Smooth muscle cell (in vitro differentiated cells): ENCODE measurements at regions not wholly inside any gene's neighbourhood (a gene's known extent, or its start where the extent isn't known, plus 50 kb on each side); places are given as distances from the start of the nearest gene placed in this dataset.

Source experiments
- DNase-seq: peaks from one replicate; lab custom pipeline; 2025; ENCODE audit not compliant: unreplicated experiment; lab: John Stamatoyannopoulos, UW
- H2AFZ ChIP-seq: fragments of 200-600 bp; sonication (generic); 2 replicates; pipeline ENCODE4 v1.6.0; 2016; ENCODE audit warnings: antibody characterized with exemption, low read depth, mild to moderate bottlenecking
- H3F3A ChIP-seq: fragments of 200-600 bp; sonication (generic); 2 replicates; pipeline ENCODE4 v1.6.0; 2017; ENCODE audit warnings: antibody characterized with exemption, low read depth
- H3K27ac ChIP-seq: fragments of 200-600 bp; sonication (generic); 2 replicates; pipeline ENCODE4 v1.5.1; 2016; ENCODE audit warnings: low read depth, mild to moderate bottlenecking
- H3K27me3 ChIP-seq: fragments of 200-600 bp; sonication (generic); 2 replicates; pipeline ENCODE4 v1.6.1; 2016; ENCODE audit warnings: low read depth, mild to moderate bottlenecking
- H3K36me3 ChIP-seq: fragments of 200-600 bp; sonication (generic); 2 replicates; pipeline ENCODE4 v1.5.1; 2016; ENCODE audit warnings: low read depth
- H3K4me1 ChIP-seq: fragments of 200-600 bp; sonication (generic); 2 replicates; pipeline ENCODE4 v1.5.1; 2016; ENCODE audit warnings: low read depth
- H3K4me2 ChIP-seq: fragments of 200-600 bp; sonication (generic); 2 replicates; pipeline ENCODE4 v1.6.0; 2016; ENCODE audit warnings: mild to moderate bottlenecking
- H3K4me3 ChIP-seq: fragments of 200-600 bp; sonication (generic); 2 replicates; pipeline ENCODE4 v1.5.1; 2016; ENCODE audit warnings: mild to moderate bottlenecking
- H3K79me2 ChIP-seq: fragments of 200-600 bp; sonication (generic); 2 replicates; pipeline ENCODE4 v1.6.0; 2016; ENCODE audit warnings: low read depth, mild to moderate bottlenecking
- H3K9ac ChIP-seq: fragments of 200-600 bp; sonication (generic); 2 replicates; pipeline ENCODE4 v1.6.0; 2016; ENCODE audit warnings: low read depth
- H3K9me3 ChIP-seq: fragments of 200-600 bp; sonication (generic); replicated peaks from 2 replicates; pipeline ENCODE4 v1.5.1; 2016; ENCODE audit warnings: low read depth
- H4K20me1 ChIP-seq: fragments of 200-600 bp; sonication (generic); 2 replicates; pipeline ENCODE4 v1.6.0; 2016; ENCODE audit warnings: low read depth
- CTCF ChIP-seq: fragments of 200-600 bp; sonication (generic); IDR thresholded peaks from 2 replicates; pipeline ENCODE4 v1.5.1; 2017; ENCODE audit warnings: borderline replicate concordance, mild to moderate bottlenecking, antibody characterized with exemption; ENCODE audit not compliant: insufficient read depth, poor library complexity, severe bottlenecking
- WGBS: methylation state at CpG from one replicate; pipeline ENCODE4 v1.1.7; 2016; ENCODE audit warnings: low lambda C conversion rate; 5-methylcytosine and 5-hydroxymethylcytosine counted together

DNA sequence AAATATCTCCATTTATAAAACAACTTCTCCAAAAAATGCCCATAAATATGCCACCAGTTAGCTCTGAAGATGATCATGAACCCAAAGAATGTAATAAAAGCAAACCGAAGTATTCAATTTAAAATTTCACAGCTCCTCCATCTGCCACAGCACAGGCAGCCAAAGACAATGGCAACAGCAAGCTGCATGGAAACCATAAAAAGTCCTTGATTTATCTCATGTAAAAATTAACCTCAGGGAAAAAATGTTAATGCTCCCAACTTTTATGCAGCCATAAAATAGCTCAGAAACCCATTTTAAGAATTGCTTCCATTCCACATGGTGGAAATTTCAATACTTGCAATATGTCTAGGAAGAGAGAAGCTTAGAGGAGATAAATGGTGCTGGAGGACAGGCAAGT lies 132.3 kb upstream of the ARHGEF9 start:
- H3K36me3 ChIP-seq = no peaks in the 10 kb centered on the region
- H3K9me3 ChIP-seq = no peaks in the 10 kb centered on the region
- WGBS = 81% methylated on average over 1 of the region's 1 CpG
- H3K4me1 ChIP-seq = no peaks in the 10 kb centered on the region
- TF ChIP-seq CTCF = no peak
- no peak overlapping the region for H3K4me3 ChIP-seq
- H3F3A ChIP-seq = no peaks in the 10 kb centered on the region
- no peak overlapping the region for H3K9ac ChIP-seq
- H3K27ac ChIP-seq = no peak overlapping the region
- H3K4me2 ChIP-seq = no peak overlapping the region
- no peaks in the 10 kb centered on the region for H4K20me1 ChIP-seq
- no peaks in the 10 kb centered on the region for H3K27me3 ChIP-seq
- no peak for DNase-seq
- no peaks in the 10 kb centered on the region for H3K79me2 ChIP-seq
- H2AFZ ChIP-seq = no peak overlapping the region

DNA sequence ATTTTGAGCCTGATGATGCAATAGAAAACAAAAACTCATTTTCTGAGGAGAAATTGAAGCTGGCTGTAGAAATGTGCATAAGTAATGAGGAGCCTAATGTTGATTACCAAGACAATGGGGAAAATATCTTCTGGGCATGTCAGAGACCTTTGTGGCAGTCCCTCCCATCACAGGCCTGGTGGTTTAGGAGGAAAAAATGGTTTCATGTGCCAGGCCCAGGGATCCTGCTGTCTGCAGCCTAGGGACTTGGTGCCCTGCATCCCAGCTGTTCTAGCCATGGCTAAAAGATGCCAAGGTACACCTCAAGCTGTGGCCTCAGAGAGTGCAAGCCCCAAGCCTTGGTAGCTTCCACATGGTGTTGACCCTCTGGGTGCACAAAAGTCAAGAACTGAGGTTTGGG lies 128.7 kb upstream of the ARHGEF9 start:
- DNase-seq = no peak
- Histone ChIP-seq H3K27me3 (no peaks in the 10 kb centered on the region), H3K4me3 (no peak overlapping the region), H3K27ac (no peak overlapping the region), H4K20me1 (no peaks in the 10 kb centered on the region), H3K36me3 (no peaks in the 10 kb centered on the region), H3F3A (no peaks in the 10 kb centered on the region), H3K9me3 (no peaks in the 10 kb centered on the region), H3K4me1 (no peaks in the 10 kb centered on the region), H2AFZ (no peak overlapping the region), H3K79me2 (no peaks in the 10 kb centered on the region), H3K9ac (no peak overlapping the region), H3K4me2 (no peak overlapping the region)
- no peak for TF ChIP-seq CTCF

DNA sequence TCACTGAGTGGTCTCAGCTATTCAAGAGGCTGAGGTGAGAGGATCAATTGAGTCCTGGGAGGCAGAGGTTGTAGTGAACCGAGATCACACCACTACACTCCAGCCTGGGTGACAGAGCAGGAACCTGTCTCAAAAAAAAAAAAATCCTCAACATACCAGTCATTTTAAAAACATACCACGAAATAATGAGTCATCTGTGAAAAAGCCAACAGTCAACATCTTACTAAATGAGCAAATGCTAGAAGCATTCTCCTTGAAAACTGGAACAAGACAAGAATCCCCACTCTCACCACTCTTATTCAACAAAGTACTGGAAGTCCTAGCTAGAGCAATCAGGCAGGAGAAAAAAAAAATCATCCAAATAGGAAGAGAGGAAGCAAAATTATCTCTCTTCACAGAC lies 104.0 kb upstream of the ARHGEF9 start:
- Histone ChIP-seq H3F3A (no peaks in the 10 kb centered on the region), H3K9ac (no peak overlapping the region), H3K4me2 (no peak overlapping the region), H3K36me3 (no peaks in the 10 kb centered on the region), H2AFZ (no peak overlapping the region), H3K4me3 (no peak overlapping the region), H4K20me1 (no peaks in the 10 kb centered on the region), H3K27ac (no peak overlapping the region), H3K9me3 (peaks cover 8% of the 10 kb centered on the region), H3K27me3 (no peaks in the 10 kb centered on the region), H3K4me1 (no peaks in the 10 kb centered on the region), H3K79me2 (no peaks in the 10 kb centered on the region)
- no peak for TF ChIP-seq CTCF
- 56% methylated on average over 2 of the region's 2 CpGs for WGBS
- DNase-seq = no peak

DNA sequence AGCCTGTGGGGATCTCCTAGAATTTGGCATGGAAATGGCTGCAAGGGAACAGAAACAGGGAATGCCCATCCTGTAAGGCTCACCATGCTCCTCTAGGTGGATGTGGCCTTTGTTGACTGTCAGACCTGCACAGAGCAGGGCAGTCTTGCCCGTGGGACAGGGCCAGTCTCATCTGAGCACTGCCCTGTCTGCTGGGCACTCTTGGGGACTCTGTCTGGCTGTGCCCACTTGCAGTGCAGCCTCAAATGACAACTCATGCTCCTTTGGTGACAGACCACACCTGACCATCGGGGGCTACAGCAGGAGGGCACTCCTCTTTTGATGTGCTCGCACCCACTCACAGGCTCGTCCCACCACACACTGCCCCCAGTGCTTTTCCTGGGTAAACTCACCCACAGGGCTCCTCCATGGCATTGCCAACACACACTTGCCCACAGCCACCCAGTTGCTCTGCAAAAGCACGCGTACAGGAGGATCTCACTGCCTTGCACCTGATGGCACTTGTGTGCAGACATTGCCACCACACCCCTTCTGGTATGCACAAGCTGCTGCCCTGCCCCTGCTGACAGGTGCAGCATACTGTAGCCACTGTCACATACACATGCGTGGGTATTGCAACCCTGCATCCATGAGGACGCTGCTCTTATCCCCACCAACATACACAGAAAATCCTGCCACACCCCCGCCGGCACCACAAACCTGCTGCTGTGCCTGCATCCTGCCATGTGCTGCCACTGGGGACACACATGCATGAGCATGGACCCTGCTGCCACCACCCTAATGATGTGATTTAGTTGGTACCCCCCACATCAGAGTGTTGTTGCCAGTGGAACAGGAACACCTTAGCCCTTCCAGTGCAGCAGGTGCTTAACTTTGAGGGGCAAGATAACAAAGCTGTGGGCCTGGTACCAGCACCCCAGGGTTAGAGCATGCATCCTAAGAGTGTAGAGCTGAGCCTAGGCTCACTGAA lies 100.1 kb upstream of the ARHGEF9 start:
- Histone ChIP-seq H3K27me3 (no peaks in the 10 kb centered on the region), H3K9ac (no peak overlapping the region), H3K4me3 (no peak overlapping the region), H3K79me2 (no peaks in the 10 kb centered on the region), H3K4me2 (no peak overlapping the region), H3K4me1 (no peaks in the 10 kb centered on the region), H3K36me3 (no peaks in the 10 kb centered on the region), H3F3A (no peaks in the 10 kb centered on the region), H3K9me3 (no peaks in the 10 kb centered on the region), H3K27ac (no peak overlapping the region), H4K20me1 (no peaks in the 10 kb centered on the region), H2AFZ (no peak overlapping the region)
- DNase-seq = no peak
- no peak for TF ChIP-seq CTCF
- WGBS = 75% methylated on average over 10 of the region's 10 CpGs
